B cell (primary cell): ENCODE measurements at regions not wholly inside any gene's neighbourhood (a gene's known extent, or its start where the extent isn't known, plus 50 kb on each side); places are given as distances from the start of the nearest gene placed in this dataset.

Source experiments
- ATAC-seq: fragments of 200-7000 bp; cut with Tn5 transposase; one replicate; pipeline ENCODE4 v1.10.0; 2021; ENCODE audit warnings: low read depth, mild to moderate bottlenecking, moderate number of reproducible peaks, moderate library complexity
- CTCF ChIA-PET: fragments of 350-600 bp; sonication (Branson Sonifier 250); formaldehyde crosslinking; loops from one replicate; lab custom pipeline; 2021; ENCODE audit warnings: antibody characterized with exemption, inconsistent platforms; lab: Charles Lee
- POLR2A ChIA-PET: fragments of 350-600 bp; sonication (Branson Sonifier 250); formaldehyde crosslinking; loops from one replicate; lab custom pipeline; 2021; ENCODE audit warnings: antibody characterized with exemption; lab: Charles Lee
- DNase-seq: peaks from one replicate; pipeline ENCODE4 v3.0.0; 2013
- H2AFZ ChIP-seq: 2 replicates; pipeline ENCODE4 v1.6.1; 2012; ENCODE audit warnings: mild to moderate bottlenecking, low read depth, low read length; ENCODE audit not compliant: insufficient read depth, poor library complexity, severe bottlenecking
- H3K27ac ChIP-seq, 2 donors: 1 replicate in 1 of 2; 2 replicates in 1 of 2; pipeline ENCODE4 v1.5.1; 2012 to 2013; ENCODE audit warnings: low read length in 2 of 2, mild to moderate bottlenecking in 2 of 2, moderate library complexity in 1 of 2
- H3K27me3 ChIP-seq, 4 experiments: fragments of 200-600 bp in 1 of 4; sonication (generic) in 1 of 4; replicated peaks in 1 of 4; 1 replicate in 2 of 4; 2 replicates in 2 of 4; pipeline versions ENCODE4 v1.6.1 to v1.7.0; 2013 to 2016; ENCODE audit warnings: low read length in 3 of 4, mild to moderate bottlenecking in 2 of 4, mixed read lengths in 1 of 4, moderate library complexity in 1 of 4; ENCODE audit not compliant: insufficient read depth in 4 of 4, control insufficient read depth in 3 of 4; ENCODE audit errors: control extremely low read depth in 1 of 4
- H3K36me3 ChIP-seq, 2 experiments: replicated peaks in 1 of 2; 1 replicate in 1 of 2; 2 replicates in 1 of 2; pipeline versions ENCODE4 v1.6.1 to v1.7.1; 2013; ENCODE audit warnings: low read length in 1 of 2; ENCODE audit not compliant: insufficient read depth in 2 of 2, control insufficient read depth in 1 of 2; ENCODE audit errors: control extremely low read depth in 1 of 2, extremely low read depth in 1 of 2
- H3K4me1 ChIP-seq, 2 donors: fragments of 200-600 bp in 1 of 2; sonication (generic) in 1 of 2; 1 replicate in 1 of 2; 2 replicates in 1 of 2; pipeline versions ENCODE4 v1.5.1 to v1.6.1; 2013 to 2017; ENCODE audit warnings: low read length in 2 of 2; ENCODE audit not compliant: control insufficient read depth in 2 of 2, insufficient read depth in 2 of 2
- H3K4me2 ChIP-seq: replicated peaks from 2 replicates; pipeline ENCODE3; 2012; ENCODE audit warnings: mild to moderate bottlenecking, low read depth, low read length; ENCODE audit not compliant: poor library complexity, severe bottlenecking
- H3K4me3 ChIP-seq, 5 experiments: fragments of 200-600 bp in 1 of 5; sonication (generic) in 1 of 5; 1 replicate in 3 of 5; 2 replicates in 2 of 5; pipeline versions ENCODE4 v1.5.1 to v1.7.0; 2011 to 2016; ENCODE audit warnings: low read length in 4 of 5, mild to moderate bottlenecking in 4 of 5, low read depth in 2 of 5, control low read depth in 1 of 5, moderate library complexity in 1 of 5; ENCODE audit not compliant: insufficient read depth in 1 of 5; ENCODE audit errors: control extremely low read depth in 1 of 5, extremely low read depth in 1 of 5
- H3K79me2 ChIP-seq: fragments of 200-600 bp; sonication (generic); one replicate; pipeline ENCODE4 v1.6.0; 2016; ENCODE audit warnings: low read length; ENCODE audit not compliant: control insufficient read depth, insufficient read depth
- H3K9ac ChIP-seq: fragments of 200-600 bp; sonication (generic); 2 replicates; pipeline ENCODE4 v1.6.1; 2017; ENCODE audit warnings: mild to moderate bottlenecking, low read length, moderate library complexity
- H3K9me3 ChIP-seq, 3 donors: one replicate each; pipeline versions ENCODE4 v1.6.1 to v1.7.1; 2013; ENCODE audit warnings: low read length in 2 of 3; ENCODE audit not compliant: control insufficient read depth in 2 of 3, insufficient read depth in 1 of 3; ENCODE audit errors: control extremely low read depth in 1 of 3
- H4K20me1 ChIP-seq: 2 replicates; pipeline ENCODE4 v1.6.0; 2012; ENCODE audit warnings: mild to moderate bottlenecking, low read length; ENCODE audit not compliant: insufficient read depth, control insufficient read depth, poor library complexity, severe bottlenecking
- H3K27ac Mint-ChIP-seq: one replicate; pipeline ENCODE4 v1.8.0; 2021; ENCODE audit warnings: mixed read lengths
- H3K27me3 Mint-ChIP-seq: one replicate; pipeline ENCODE4 v1.8.0; 2021; ENCODE audit warnings: mixed read lengths
- H3K4me1 Mint-ChIP-seq: one replicate; pipeline ENCODE4 v1.8.0; 2021; ENCODE audit warnings: mixed read lengths
- H3K4me3 Mint-ChIP-seq: one replicate; pipeline ENCODE4 v1.8.0; 2021; ENCODE audit warnings: mixed read lengths
- H3K9me3 Mint-ChIP-seq: one replicate; pipeline ENCODE4 v1.8.0; 2022; ENCODE audit warnings: mixed read lengths; ENCODE audit not compliant: insufficient read depth
- EZH2 ChIP-seq: IDR thresholded peaks from 2 replicates; pipeline ENCODE4 v1.6.1; 2012; ENCODE audit warnings: borderline replicate concordance, low read depth, mild to moderate bottlenecking, moderate library complexity, low read length; ENCODE audit not compliant: insufficient read depth, poor library complexity, severe bottlenecking
- WGBS: methylation state at CpG from one replicate; pipeline ENCODE4 v1.1.5; 2013; ENCODE audit warnings: missing lambda C conversion rate; ENCODE audit not compliant: insufficient coverage; 5-methylcytosine and 5-hydroxymethylcytosine counted together
- intact Hi-C: fragments of 100-400 bp; cut with micrococcal nuclease; formaldehyde crosslinking; loops from one replicate; pipeline ENCODE4 v1.10.0; 2022
- TF ChIP-seq, protein P1 (sequence below): fragments of 200-600 bp; IDR thresholded peaks from one replicate; pipeline ENCODE4 v1.8.0; 2022; ENCODE audit warnings: antibody characterized with exemption, mild to moderate bottlenecking

DNA sequence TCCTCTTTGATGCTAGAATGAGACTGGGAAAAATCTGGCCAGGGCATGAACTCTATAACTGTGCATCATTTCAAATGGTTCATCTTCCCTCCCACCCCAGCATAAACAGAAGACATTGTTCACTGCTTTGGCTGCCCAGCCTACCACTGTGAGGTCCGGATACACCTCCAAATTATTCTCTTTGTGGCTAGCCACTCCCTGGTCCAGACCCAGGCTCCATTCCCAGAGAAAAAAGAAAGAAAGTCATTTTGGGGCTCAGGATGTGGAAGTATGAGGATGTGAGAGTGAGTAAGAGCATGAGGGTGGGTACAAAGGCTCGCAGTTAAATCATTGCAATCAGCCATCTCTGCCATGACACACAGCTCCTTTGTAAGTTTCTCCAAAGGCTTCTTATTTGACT is 559.2 kb downstream of the PSAT1 start:
- Histone ChIP-seq H3K79me2 (no peaks in the 10 kb centered on the region), H3K27me3 (peaks cover 0 to 3% (median 0%) of the 10 kb centered on the region in 4 experiments), H4K20me1 (no peaks in the 10 kb centered on the region), H3K4me1 (no peaks in the 10 kb centered on the region), H3K4me3 (no peak overlapping the region), H3K36me3 (no peaks in the 10 kb centered on the region), H3K9me3 (no peaks in the 10 kb centered on the region), H3K27ac (no peak overlapping the region), H2AFZ (no peak overlapping the region), H3K9ac (no peak overlapping the region), H3K4me2 (no peak overlapping the region)
- intact Hi-C loops, result no loop called here
- ATAC-seq (no peak), DNase-seq (no peak)
- Mint-ChIP-seq H3K27me3 (no peaks in the 10 kb centered on the region), H3K4me3 (no peak overlapping the region), H3K9me3 (no peaks in the 10 kb centered on the region), H3K27ac (no peak overlapping the region), H3K4me1 (no peaks in the 10 kb centered on the region)
- POLR2A ChIA-PET, result no interaction called here
- no peak for TF ChIP-seq EZH2
- TF ChIP-seq, protein P1, sequence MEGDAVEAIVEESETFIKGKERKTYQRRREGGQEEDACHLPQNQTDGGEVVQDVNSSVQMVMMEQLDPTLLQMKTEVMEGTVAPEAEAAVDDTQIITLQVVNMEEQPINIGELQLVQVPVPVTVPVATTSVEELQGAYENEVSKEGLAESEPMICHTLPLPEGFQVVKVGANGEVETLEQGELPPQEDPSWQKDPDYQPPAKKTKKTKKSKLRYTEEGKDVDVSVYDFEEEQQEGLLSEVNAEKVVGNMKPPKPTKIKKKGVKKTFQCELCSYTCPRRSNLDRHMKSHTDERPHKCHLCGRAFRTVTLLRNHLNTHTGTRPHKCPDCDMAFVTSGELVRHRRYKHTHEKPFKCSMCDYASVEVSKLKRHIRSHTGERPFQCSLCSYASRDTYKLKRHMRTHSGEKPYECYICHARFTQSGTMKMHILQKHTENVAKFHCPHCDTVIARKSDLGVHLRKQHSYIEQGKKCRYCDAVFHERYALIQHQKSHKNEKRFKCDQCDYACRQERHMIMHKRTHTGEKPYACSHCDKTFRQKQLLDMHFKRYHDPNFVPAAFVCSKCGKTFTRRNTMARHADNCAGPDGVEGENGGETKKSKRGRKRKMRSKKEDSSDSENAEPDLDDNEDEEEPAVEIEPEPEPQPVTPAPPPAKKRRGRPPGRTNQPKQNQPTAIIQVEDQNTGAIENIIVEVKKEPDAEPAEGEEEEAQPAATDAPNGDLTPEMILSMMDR, result no peak
- WGBS, result no CpG with 5 or more reads among the region's 2 CpGs
- CTCF ChIA-PET, result no interaction called here

DNA sequence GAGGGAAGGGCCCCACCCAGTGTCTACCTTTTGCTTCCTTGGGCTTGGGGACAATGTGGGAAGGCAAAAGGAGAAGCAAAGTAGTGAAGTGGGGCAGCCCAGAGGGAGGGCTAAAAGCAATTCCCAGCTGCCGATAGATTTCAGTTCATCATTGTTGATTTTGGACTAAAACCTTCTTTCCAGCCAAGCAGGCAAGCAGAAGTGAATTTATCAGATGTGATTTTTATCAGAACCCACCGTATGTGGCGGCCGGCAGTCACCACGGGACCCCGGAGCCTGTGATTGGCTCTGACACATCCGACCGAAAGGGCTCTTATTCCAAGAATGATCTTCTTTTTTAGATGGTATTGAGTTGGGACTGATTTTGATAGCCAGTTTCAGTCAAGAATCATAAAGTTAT is 559.9 kb downstream of the PSAT1 start:
- ChIA-PET POLR2A (no interaction called here), CTCF (no interaction called here)

More for the DNA sequence above, 559.9 kb downstream of the PSAT1 start:
- no peak overlapping the region for H3K4me2 ChIP-seq
- no peak overlapping the region for H3K9ac ChIP-seq
- H3K4me1 ChIP-seq, result no peaks in the 10 kb centered on the region
- no peak overlapping the region for H2AFZ ChIP-seq
- DNase-seq (no peak), ATAC-seq (no peak)
- WGBS, result 100% methylated on average over 7 of the region's 8 CpGs
- Mint-ChIP-seq H3K27me3 (no peaks in the 10 kb centered on the region), H3K4me3 (no peak overlapping the region), H3K27ac (no peak overlapping the region), H3K9me3 (no peaks in the 10 kb centered on the region), H3K4me1 (no peaks in the 10 kb centered on the region)
- intact Hi-C loops, result no loop called here
- TF ChIP-seq, protein P1, result no peak
- TF ChIP-seq EZH2, result no peak
- no peak overlapping the region for H3K4me3 ChIP-seq
- H3K79me2 ChIP-seq, result no peaks in the 10 kb centered on the region
- no peak overlapping the region for H3K27ac ChIP-seq
- peaks cover 0 to 3% (median 0%) of the 10 kb centered on the region in 4 experiments for H3K27me3 ChIP-seq
- H4K20me1 ChIP-seq, result no peaks in the 10 kb centered on the region
- H3K9me3 ChIP-seq, result no peaks in the 10 kb centered on the region
- no peaks in the 10 kb centered on the region for H3K36me3 ChIP-seq
